Mucosa of descending colon (tissue), 3 donors: ENCODE measurements at regions not wholly inside any gene's neighbourhood (a gene's known extent, or its start where the extent isn't known, plus 50 kb on each side); places are given as distances from the start of the nearest gene placed in this dataset.
A peak's percentile ranks its signal among the peaks of the same experiment; 100 is the strongest.

Source experiments
- ATAC-seq: fragments of 200-7000 bp; cut with Tn5 transposase; one replicate; pipeline ENCODE4 v1.9.1; 2020; ENCODE audit warnings: mild to moderate bottlenecking, moderate library complexity
- DNase-seq, 3 donors: peaks; one replicate each; pipeline ENCODE4 v3.0.0-alpha.2; 2020
- H3K36me3 ChIP-seq: fragments of 200-600 bp; one replicate; pipeline ENCODE4 v1.8.0; 2021; ENCODE audit warnings: low read depth, mild to moderate bottlenecking
- H3K4me1 ChIP-seq: fragments of 200-600 bp; one replicate; pipeline ENCODE4 v1.8.0; 2021; ENCODE audit warnings: low read depth, mild to moderate bottlenecking
- H3K4me3 ChIP-seq: fragments of 200-600 bp; one replicate; pipeline ENCODE4 v1.8.0; 2021; ENCODE audit warnings: mild to moderate bottlenecking
- H3K9me3 ChIP-seq: fragments of 200-600 bp; one replicate; pipeline ENCODE4 v1.8.0; 2021; ENCODE audit warnings: mild to moderate bottlenecking
- CTCF ChIP-seq: fragments of 200-600 bp; IDR thresholded peaks from one replicate; pipeline ENCODE4 v1.8.0; 2022; ENCODE audit warnings: antibody characterized with exemption, mild to moderate bottlenecking
- intact Hi-C, 2 donors: fragments of 100-400 bp; cut with DNase I in 1 of 2; cut with micrococcal nuclease in 1 of 2; formaldehyde crosslinking; loops; one replicate each; pipeline versions ENCODE4 v1.11.0 to v1.11.1; 2022; cut with DNase I, micrococcal nuclease
- donor health status: DM: no; HTN: no; CAD: no; lungs with moderate emphysema.
- donor health status: DM: no; HTN: no; CAD: no.
- donor health status: DM: no; HTN: yes; CAD: no.

DNA sequence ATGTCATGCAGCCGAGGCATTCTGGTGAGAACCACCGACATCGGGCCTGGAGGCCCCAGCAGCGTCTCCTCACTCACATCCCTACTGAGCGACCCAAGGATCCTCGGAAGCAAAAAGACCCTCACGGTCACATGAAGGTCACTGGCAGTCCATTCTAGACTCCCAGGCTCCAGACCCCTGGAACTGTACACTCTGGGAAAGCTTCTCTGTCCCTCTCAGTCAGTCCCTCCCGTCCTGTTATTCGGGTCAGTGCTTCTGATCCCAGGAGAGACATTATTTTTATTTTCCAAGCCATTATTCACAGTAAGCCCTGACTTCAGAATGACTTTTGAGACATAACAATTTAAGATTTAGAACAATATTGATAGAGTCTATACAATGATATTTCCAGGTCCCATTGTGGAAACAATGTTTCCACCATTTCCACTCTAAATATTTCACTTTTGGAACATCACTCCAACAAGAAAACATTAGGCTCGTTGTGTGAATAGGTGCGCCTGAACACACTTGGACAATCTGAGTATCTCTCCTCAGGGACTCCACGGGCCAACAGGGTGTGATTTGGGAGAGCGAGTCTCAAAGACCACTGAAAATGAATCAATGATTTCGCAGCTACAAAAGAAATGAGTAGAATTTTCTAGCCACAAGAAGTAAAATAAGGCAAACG is 199.7 kb downstream of the SOD2 start:
- Histone ChIP-seq H3K9me3 (no peaks in the 10 kb centered on the region), H3K4me3 (no peak overlapping the region), H3K4me1 (no peaks in the 10 kb centered on the region), H3K36me3 (no peaks in the 10 kb centered on the region)
- no peak for TF ChIP-seq CTCF
- no peak for DNase-seq
- no peak for ATAC-seq
- intact Hi-C loops = no loop called here

GRCh38 chr6:159490298-159490937 is 202.6 kb downstream of the SOD2 start:
- TF ChIP-seq CTCF = no peak
- intact Hi-C loops = no loop called here
- H3K9me3 ChIP-seq = no peaks in the 10 kb centered on the region
- ATAC-seq (no peak), DNase-seq (peak in 1 of 3 donors; percentile 21)
- no peaks in the 10 kb centered on the region for H3K36me3 ChIP-seq
- H3K4me1 ChIP-seq = no peaks in the 10 kb centered on the region
- no peak overlapping the region for H3K4me3 ChIP-seq

DNA sequence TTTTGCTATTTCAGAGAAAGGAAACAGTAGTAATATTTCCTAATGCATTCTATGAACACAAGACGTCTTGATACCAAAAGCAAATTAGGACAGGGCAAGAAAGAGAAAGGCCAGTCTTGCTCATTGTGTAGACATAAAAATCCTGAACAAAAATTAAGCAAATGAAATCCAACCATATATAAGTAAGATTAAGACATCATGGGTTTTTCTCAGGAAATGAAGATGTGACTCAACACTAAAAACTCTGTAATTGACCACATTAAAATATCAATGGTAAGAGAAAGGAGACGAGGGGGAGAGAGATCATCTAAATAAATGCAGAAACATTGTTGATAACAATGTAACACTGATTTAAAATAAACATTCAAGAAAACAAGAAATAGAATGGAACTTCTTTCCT is 205.4 kb downstream of the SOD2 start:
- intact Hi-C loops = no loop called here
- ATAC-seq (no peak), DNase-seq (no peak)
- Histone ChIP-seq H3K36me3 (no peaks in the 10 kb centered on the region), H3K4me1 (no peaks in the 10 kb centered on the region), H3K4me3 (no peak overlapping the region), H3K9me3 (no peaks in the 10 kb centered on the region)
- no peak for TF ChIP-seq CTCF

DNA sequence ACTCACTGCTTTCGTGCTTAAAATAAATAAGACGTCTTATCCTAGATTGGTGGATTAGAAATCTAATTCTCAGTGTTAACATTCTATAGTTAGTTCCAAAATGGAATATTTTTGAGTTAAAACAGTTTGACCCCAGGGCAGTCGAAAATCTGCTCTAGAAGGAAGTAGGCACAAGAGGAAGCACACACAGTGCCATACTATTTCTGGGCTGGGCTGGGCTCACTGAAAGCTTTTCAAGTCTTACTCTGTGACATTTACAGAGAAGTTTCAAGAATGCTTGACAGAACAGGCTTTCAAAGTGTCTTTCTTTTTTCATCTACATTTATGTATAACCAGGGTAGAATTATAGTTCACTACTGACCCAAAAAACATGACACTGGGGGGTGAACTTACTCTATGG is 209.8 kb downstream of the SOD2 start:
- Histone ChIP-seq H3K4me3 (no peak overlapping the region), H3K4me1 (no peaks in the 10 kb centered on the region), H3K9me3 (no peaks in the 10 kb centered on the region), H3K36me3 (no peaks in the 10 kb centered on the region)
- intact Hi-C loops = no loop called here
- TF ChIP-seq CTCF = no peak
- no peak for ATAC-seq
- no peak for DNase-seq

DNA sequence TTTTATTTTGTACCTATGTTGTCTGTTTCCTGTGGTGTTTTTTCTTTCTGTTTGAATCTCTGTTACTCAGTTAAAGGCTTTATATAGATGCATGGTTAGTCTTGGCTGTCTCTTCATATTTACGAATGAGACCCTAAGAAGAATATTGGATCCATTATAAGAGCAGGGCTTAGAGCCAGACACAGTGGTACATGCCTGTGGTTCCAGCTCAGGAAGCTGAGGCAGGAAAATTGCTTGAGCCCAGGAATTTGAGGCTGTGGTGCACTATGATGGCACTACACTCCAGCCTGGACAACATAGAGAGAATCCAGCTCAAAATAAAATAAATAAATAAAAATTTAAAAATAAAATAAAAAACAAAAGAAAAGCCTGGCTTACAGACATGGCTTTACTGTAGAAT is 211.1 kb downstream of the SOD2 start:
- Histone ChIP-seq H3K36me3 (no peaks in the 10 kb centered on the region), H3K9me3 (no peaks in the 10 kb centered on the region), H3K4me3 (no peak overlapping the region), H3K4me1 (no peaks in the 10 kb centered on the region)
- DNase-seq (no peak), ATAC-seq (no peak)
- intact Hi-C loops = no loop called here
- no peak for TF ChIP-seq CTCF
